HG02678 (cell line): ENCODE measurements at regions not wholly inside any gene's neighbourhood (a gene's known extent, or its start where the extent isn't known, plus 50 kb on each side); places are given as distances from the start of the nearest gene placed in this dataset.
"Not testable (repeated sequence)": the region's sequence is repeated elsewhere in the genome, so short reads cannot be mapped to it uniquely, and the experiment has no call there.

Source experiments
- ATAC-seq: cut with Tn5 transposase; IDR thresholded peaks from one replicate; pipeline ENCODE4 v1.9.1; 2021; ENCODE audit warnings: mild to moderate bottlenecking, moderate library complexity; ENCODE audit not compliant: unreplicated experiment

DNA sequence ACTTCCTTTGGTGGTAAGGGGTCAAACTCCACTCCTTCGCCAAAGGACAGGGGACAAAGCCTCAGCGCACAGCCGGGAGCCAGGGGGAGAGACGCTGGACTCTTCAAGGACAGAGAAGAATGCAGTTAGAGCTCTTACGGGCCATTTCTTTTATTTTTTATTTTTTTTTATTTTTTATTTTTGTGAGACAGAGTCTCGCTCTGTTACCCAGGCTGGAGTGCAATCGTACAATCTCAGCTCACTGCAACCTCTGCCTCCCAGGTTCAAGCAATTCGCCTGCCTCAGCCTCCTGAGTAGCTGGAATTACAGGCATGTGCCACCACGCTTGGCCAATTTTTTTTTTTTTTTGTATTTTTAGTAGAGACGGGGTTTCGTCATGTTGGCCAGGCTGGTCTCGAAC is 93.2 kb upstream of the RPH3AL start, which contains the start of gene RFLNB:
Gene RFLNB, minus strand, starts transcription at position 101 of the 400 bp plus-strand sequence.
- not testable (repeated sequence) for ATAC-seq

- ATAC-seq = no peak
Observed at GRCh38 chr17:444879-445454, 92.4 kb upstream of the RPH3AL start.

GRCh38 chr17:443109-443508 is 90.5 kb upstream of the RPH3AL start:
- ATAC-seq = no peak

- ATAC-seq = no peak
Observed at GRCh38 chr17:441155-441950, 88.7 kb upstream of the RPH3AL start.

DNA sequence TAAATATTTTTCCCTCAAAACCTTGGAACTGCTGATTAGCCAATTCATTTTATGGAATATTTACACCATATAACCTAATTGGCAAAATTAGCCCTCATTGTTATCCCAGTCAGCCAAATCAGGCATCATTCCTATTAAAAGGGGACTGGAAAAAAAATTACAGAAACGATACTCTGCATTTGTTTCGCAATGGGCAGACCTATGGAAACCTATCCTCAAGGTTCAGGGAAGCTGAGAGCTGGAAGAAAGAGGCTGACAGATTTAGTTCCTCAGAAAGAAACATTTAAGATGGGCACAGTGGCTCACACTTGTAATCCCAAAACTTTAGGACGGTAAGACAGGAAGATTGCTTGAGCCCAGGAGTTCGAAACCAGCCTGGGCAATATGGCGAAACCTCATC is 85.6 kb upstream of the RPH3AL start:
- no peak for ATAC-seq

- no peak for ATAC-seq
Observed at GRCh38 chr17:437545-437944, 84.9 kb upstream of the RPH3AL start.

- no peak for ATAC-seq
Observed at GRCh38 chr17:436571-436970, 84.0 kb upstream of the RPH3AL start.

DNA sequence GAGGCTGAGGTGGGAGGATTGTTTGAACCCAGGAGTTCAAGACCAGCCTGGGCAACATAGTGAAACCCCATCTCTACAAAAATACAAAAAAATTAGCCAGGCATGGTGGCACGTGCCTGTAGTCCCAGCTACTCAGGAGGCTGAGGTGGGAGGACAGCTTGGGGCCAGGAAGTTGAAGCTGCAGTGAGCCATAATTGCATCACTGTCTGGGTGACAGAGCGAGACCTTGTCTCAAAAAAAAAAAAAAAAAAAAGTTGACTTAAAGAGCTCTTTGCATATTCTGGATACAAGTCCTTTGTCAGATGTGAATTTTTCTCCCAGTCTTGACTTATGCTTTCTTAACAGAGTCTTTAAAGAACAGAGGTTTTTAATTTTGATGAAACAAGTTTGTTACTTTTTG is 79.9 kb upstream of the RPH3AL start:
- not testable (repeated sequence) for ATAC-seq

DNA sequence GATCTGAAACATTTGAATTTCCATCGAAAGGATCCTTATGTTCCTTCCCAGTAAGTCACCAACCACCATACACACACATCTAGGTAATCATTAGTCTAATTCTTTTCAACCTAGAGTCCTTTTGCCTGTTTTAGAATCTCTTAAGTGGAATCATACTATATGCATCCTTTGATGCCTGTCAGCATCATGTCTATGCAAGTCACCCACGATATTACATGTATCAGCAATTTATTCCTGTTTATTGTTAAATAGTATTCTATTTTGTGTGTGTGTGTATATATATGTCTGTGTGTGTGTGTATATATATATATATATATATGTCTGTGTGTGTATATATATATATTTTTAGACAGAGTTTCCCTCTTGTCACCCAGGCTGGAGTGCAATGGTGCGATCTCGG is 78.9 kb upstream of the RPH3AL start:
- ATAC-seq = no peak

DNA sequence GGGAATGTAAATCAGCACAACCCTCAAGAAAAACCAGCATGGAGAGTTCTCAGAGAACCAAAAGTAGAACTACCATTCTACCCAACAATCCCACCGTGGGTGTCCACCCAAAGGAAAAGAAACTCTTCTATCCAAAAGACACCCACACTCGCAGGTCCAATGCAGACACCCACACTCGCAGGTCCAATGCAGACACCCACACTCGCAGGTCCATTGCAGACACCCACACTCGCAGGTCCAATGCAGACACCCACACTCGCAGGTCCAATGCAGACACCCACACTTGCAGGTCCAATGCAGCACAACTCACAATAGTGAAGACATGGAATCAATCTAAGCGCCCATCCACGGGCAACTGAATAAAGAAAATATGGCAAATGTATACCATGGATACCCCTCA is 77.0 kb upstream of the RPH3AL start:
- ATAC-seq = no peak

GRCh38 chr17:428414-428813 is 75.8 kb upstream of the RPH3AL start:
- ATAC-seq = no peak

DNA sequence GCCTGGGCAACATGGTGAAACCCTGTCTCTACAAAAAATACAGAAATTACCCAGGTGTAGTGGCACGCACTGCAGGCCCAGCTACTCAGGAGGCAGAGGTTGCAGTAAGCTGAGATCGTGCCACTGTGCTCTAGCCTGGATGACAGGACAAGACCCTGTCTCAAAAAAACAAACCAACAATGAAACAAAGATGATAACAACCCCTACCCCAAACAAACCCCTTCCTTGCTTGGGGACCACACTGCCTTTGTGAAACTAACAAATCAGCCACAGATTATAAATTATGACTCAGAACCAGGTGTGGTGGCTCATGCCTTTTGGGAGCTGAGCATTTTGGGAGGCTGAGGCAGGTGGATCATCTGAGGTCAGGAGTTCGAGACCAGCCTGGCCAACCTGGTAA is 75.3 kb upstream of the RPH3AL start:
- ATAC-seq = no peak

DNA sequence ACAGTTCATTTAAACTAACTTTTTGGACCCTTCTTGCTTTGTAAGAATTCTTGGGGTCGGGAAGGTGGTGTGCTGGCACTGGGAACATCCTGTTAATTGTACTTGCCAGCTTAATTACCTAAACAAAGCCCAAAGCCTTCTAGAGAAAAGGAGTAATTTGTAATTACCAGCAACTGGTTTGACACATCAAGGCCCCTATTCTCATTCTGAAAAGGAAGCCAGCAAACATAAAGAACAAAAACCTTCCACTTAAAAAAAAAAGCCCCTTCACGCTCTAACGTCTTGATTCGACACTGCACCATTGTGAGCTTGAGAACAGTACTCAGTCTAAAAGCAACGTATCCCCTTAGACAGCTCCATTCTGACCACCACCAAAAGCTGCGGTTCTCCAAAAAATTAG is 74.7 kb upstream of the RPH3AL start:
- ATAC-seq = no peak

DNA sequence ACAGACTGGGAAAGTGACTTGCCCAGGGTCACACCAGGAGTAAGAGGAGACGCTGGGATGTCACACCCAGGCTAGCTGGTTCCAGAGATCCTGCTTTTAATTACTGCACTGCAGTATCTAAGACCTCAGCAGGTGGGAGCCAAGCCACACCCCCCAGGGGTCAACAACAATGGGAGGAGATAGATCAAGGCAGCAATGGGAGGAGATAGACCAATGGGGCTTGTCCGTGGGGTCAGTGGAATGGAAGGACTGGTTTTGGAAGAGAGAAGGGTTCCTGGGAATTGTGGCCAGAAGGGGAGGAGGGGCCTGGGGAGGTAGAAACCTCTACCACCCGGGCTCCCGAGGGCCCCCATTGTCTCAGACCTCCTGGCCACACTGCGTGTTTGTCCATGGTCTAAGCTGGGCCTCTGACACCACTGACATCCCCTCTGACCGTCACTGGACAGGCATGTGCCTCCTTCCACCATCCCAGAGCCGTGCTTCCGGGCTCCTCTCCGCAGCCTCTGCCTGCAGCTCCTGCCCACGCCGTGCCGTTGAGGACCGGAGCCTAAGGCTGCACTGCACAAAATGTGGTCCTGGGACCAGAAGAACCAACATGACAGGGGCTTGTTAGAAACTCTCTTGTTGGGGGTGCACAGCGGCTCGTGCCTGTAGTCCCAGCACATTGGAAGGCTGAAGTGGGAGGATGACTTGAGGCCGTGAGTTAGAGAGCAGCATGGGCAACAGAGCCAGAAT is 69.8 kb upstream of the RPH3AL start:
- no peak for ATAC-seq

DNA sequence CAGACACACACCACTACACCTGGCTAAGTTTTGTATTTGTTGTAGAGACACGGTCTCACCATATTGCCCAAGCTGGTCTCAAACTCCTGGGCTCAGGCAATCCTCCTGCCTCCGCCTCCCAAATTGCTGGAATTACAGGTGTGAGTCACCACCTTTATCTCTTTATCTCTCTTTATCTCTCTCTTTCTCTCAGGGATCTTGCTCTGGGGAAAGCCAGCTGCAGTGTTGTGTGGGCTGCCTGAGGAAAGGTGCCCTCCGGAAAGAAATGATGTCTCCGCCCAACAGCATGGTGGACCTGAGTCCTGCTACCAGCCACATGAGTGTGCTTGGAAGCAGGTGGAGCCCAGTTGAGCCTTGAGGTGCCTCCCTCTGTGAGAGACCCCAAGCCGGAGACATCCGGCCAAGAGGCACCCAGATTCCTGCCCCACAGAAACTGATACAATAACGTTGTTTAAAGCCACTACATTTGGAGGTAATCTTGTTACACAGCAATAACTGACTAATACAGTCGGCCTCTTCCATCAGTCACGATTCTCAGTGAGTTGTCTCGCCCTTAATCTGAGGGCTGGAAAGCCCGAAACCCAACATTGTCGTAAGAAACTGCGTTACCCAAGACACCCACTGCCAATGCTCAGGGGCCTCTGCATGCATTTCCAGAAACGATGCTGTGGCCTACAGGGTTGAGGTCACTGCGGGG is 68.0 kb upstream of the RPH3AL start:
- no peak for ATAC-seq

- no peak for ATAC-seq
Observed at GRCh38 chr17:419073-419735, 66.6 kb upstream of the RPH3AL start.

DNA sequence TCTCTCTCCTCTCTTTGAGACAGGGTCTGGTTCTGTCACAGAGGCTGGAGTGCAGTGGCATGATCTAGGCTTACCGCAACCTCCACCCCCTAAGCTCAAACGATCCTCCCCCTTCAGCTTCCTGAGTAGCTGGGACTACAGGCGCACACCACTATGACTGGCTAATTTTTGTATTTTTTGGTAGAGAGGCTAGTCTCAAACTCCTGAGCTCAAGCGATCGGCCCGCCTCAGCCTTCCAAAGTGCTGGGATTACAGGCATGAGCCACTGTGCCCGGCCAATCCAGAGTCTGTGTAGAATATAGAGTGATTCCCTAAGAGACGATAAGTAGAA is 65.8 kb upstream of the RPH3AL start:
- ATAC-seq = no peak

DNA sequence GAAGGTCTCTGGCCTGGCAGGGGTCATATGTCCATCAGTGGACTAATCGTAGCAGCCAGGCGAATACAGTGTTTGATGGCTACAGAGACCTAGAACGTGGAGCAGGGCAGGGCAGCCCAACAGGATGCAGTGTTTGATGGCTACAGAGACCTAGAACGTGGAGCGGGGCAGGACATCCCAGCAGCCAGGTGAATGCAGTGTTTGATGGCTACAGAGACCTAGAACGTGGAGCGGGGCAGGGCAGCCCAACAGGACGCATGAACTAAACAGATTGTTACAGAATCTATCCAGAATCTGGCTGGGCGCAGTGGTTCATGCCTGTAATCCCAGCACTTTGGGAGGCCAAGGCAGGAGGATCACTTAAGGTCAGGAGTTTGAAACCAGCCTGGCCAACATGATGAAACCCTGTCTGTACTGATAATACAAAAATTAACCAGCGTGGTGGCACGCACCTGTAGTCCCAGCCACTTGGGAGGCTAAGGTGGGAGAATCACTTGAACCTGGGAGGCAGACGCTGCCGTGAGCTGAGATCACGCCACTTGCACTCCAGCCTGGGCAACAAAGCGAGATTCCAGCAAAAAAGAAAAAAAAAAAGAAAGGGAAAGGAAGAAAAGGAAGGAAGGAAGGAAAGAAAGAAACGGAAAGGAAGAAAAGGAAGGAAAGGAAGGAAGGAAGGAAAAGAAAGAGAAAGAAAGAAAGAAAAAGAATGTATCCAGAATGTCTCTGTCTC is 65.2 kb upstream of the RPH3AL start:
- no peak for ATAC-seq

- ATAC-seq = peak; percentile 80
Observed at GRCh38 chr17:416293-417206, 63.9 kb upstream of the RPH3AL start.
